Calu3 (cell line): ENCODE measurements at regions not wholly inside any gene's neighbourhood (a gene's known extent, or its start where the extent isn't known, plus 50 kb on each side); places are given as distances from the start of the nearest gene placed in this dataset.
A peak's percentile ranks its signal among the peaks of the same experiment; 100 is the strongest.

Source experiments
- BruUV-seq: library from RNA; stranded (reverse); fragments of 400-500 nt; replicated peaks from 2 replicates; lab custom pipeline; 2021; lab: Mats Ljungman, UMichigan
- CTCF ChIA-PET: fragments of 300-600 bp; sonication (Branson Sonifier 250); formaldehyde crosslinking; loops from one replicate; lab custom pipeline; 2022; ENCODE audit warnings: antibody characterized with exemption; lab: Charles Lee
- DNase-seq: peaks from one replicate; pipeline ENCODE4 v3.0.0; 2022
- H3K27ac Mint-ChIP-seq: one replicate; pipeline ENCODE4 v1.8.0; 2022; ENCODE audit warnings: mixed read lengths; ENCODE audit not compliant: unreplicated experiment
- H3K27me3 Mint-ChIP-seq: one replicate; pipeline ENCODE4 v1.8.0; 2022; ENCODE audit warnings: mixed read lengths; ENCODE audit not compliant: unreplicated experiment
- H3K36me3 Mint-ChIP-seq: one replicate; pipeline ENCODE4 v1.8.0; 2022; ENCODE audit warnings: mild to moderate bottlenecking, moderate library complexity, mixed read lengths; ENCODE audit not compliant: insufficient read depth, unreplicated experiment
- H3K4me1 Mint-ChIP-seq: one replicate; pipeline ENCODE4 v1.8.0; 2022; ENCODE audit warnings: mild to moderate bottlenecking, low read depth, mixed read lengths; ENCODE audit not compliant: unreplicated experiment
- H3K4me3 Mint-ChIP-seq: one replicate; pipeline ENCODE4 v1.8.0; 2022; ENCODE audit warnings: mild to moderate bottlenecking, low read depth, moderate library complexity, mixed read lengths; ENCODE audit not compliant: unreplicated experiment
- H3K9me3 Mint-ChIP-seq: one replicate; pipeline ENCODE4 v1.8.0; 2022; ENCODE audit warnings: low read depth, mixed read lengths; ENCODE audit not compliant: unreplicated experiment
- intact Hi-C: fragments of 100-400 bp; cut with micrococcal nuclease; formaldehyde crosslinking; loops from one replicate; pipeline ENCODE4 v1.10.0; 2022; ENCODE audit not compliant: unreplicated experiment
- TF ChIP-seq, protein P1 (sequence below): fragments of 200-600 bp; IDR thresholded peaks from one replicate; pipeline ENCODE4 v1.8.0; 2022; ENCODE audit warnings: antibody characterized with exemption; ENCODE audit not compliant: unreplicated experiment

- Mint-ChIP-seq H3K27ac (no peak overlapping the region), H3K4me1 (peaks cover 12% of the 10 kb centered on the region), H3K27me3 (peaks cover 7% of the 10 kb centered on the region), H3K36me3 (no peaks in the 10 kb centered on the region), H3K9me3 (no peaks in the 10 kb centered on the region), H3K4me3 (no peak overlapping the region)
- no peak for DNase-seq
- BruUV-seq: no TSS peak
- TF ChIP-seq, protein P1, sequence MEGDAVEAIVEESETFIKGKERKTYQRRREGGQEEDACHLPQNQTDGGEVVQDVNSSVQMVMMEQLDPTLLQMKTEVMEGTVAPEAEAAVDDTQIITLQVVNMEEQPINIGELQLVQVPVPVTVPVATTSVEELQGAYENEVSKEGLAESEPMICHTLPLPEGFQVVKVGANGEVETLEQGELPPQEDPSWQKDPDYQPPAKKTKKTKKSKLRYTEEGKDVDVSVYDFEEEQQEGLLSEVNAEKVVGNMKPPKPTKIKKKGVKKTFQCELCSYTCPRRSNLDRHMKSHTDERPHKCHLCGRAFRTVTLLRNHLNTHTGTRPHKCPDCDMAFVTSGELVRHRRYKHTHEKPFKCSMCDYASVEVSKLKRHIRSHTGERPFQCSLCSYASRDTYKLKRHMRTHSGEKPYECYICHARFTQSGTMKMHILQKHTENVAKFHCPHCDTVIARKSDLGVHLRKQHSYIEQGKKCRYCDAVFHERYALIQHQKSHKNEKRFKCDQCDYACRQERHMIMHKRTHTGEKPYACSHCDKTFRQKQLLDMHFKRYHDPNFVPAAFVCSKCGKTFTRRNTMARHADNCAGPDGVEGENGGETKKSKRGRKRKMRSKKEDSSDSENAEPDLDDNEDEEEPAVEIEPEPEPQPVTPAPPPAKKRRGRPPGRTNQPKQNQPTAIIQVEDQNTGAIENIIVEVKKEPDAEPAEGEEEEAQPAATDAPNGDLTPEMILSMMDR: no peak
- CTCF ChIA-PET: no interaction called here
- intact Hi-C loops: no loop called here
Measured at GRCh38 chr21:39050841-39051587, 132.2 kb downstream of the PSMG1 start.

DNA sequence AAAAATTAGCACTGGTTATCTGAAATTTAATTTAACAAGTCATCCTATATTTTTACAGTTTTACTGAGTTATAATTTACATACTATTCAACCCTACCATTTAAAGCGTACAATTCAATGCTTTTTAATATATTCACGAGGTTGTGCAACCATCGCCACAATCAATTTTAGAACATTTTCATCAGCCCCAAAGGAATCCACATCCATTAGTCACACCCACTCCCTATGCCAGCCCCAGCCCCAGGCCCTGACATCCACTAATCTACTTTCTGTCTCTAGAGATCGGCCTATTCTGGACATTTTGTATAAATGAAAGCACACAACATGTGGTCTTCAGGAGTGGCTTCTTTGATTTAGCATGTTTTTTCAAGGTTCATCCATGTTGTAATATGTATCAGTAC lies 134.7 kb downstream of the PSMG1 start:
- CTCF ChIA-PET: no interaction called here
- Mint-ChIP-seq H3K27me3 (peaks cover 2% of the 10 kb centered on the region), H3K4me3 (no peak overlapping the region), H3K9me3 (no peaks in the 10 kb centered on the region), H3K4me1 (peaks cover 12% of the 10 kb centered on the region), H3K27ac (no peak overlapping the region), H3K36me3 (no peaks in the 10 kb centered on the region)
- DNase-seq: peak; percentile 13
- TF ChIP-seq, protein P1: no peak
- intact Hi-C loops: no loop called here
- BruUV-seq: no TSS peak

GRCh38 chr21:39048064-39048463 lies 135.2 kb downstream of the PSMG1 start:
- no peaks in the 10 kb centered on the region for H3K9me3 Mint-ChIP-seq
- H3K36me3 Mint-ChIP-seq: no peaks in the 10 kb centered on the region
- no peak overlapping the region for H3K4me3 Mint-ChIP-seq
- intact Hi-C loops: no loop called here
- H3K4me1 Mint-ChIP-seq: peaks cover 12% of the 10 kb centered on the region
- BruUV-seq: no TSS peak
- CTCF ChIA-PET: no interaction called here
- TF ChIP-seq, protein P1: no peak
- peak; percentile 73 for DNase-seq
- H3K27ac Mint-ChIP-seq: peak overlapping the region; percentile 47
- H3K27me3 Mint-ChIP-seq: no peaks in the 10 kb centered on the region

DNA sequence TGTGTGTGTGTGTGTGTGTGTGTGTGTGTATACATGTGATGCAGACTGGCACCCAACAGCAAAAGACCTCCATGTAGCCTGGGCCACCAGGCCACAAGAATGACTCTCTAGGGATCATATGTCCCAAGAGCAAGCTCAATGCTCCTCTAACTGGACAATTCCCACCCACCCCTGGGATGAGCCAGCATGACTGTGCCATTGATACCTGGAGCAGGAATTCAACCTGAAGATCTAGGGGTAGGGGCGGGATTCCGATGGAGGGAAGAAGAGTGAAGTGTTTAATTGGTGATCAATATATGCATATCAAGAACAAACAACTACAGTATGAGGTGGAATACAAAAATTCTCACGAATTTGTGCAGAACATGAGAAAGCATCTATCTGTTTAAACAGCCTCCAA lies 136.2 kb downstream of the PSMG1 start:
- Mint-ChIP-seq H3K36me3 (no peaks in the 10 kb centered on the region), H3K9me3 (no peaks in the 10 kb centered on the region), H3K4me3 (no peak overlapping the region), H3K27me3 (no peaks in the 10 kb centered on the region), H3K4me1 (peaks cover 12% of the 10 kb centered on the region), H3K27ac (no peak overlapping the region)
- no peak for DNase-seq
- intact Hi-C loops: no loop called here
- TF ChIP-seq, protein P1: no peak
- CTCF ChIA-PET: interaction anchor here (0.6 kb wide), 1 partner anchor 522 kb away, joined by 3 read pairs; no protein-coding TSS in a partner anchor
- no TSS peak for BruUV-seq
